GM19239 (cell line): ENCODE measurements at regions not wholly inside any gene's neighbourhood (a gene's known extent, or its start where the extent isn't known, plus 50 kb on each side); places are given as distances from the start of the nearest gene placed in this dataset.
A peak's percentile ranks its signal among the peaks of the same experiment; 100 is the strongest.
"Not testable (repeated sequence)": the region's sequence is repeated elsewhere in the genome, so short reads cannot be mapped to it uniquely, and the experiment has no call there.

Experiments
- DNase-seq: peaks from one replicate; pipeline ENCODE4 v3.0.0; 2011; ENCODE audit warnings: low spot score; ENCODE audit not compliant: insufficient read length
- FAIRE-seq: peaks from 2 replicates; lab custom pipeline; 2011; peaks lifted over from hg19 to GRCh38; lab: Jason Lieb, UNC

GRCh38 chr4:138602664-138603063 lies 360.5 kb upstream of the SLC7A11 start:
- DNase-seq (no peak), FAIRE-seq (no peak)

DNA sequence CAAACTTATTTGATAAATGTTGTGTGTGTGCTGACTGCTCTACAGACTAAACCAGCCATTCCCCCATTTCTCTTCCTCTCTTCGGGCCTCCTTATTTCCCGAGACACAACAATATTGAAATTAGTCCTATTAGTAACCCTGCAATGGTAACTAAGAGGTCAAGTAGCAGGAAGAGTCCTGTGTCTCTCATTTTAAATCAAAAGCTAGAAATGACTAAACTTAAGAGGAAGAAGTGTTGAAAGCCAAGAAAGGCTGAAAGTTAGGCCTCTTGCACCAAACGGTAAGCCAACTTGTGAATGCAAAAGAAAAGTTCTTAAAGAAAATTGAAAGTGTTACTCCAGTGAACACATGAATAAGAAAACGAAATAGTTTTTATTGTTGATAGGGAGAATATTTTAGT lies 357.8 kb upstream of the SLC7A11 start:
- no peak for FAIRE-seq
- no peak for DNase-seq

- peak; percentile 52 for FAIRE-seq
- DNase-seq: no peak
Measured at GRCh38 chr4:138598226-138598625, 356.1 kb upstream of the SLC7A11 start.

- FAIRE-seq: no peak
Measured at GRCh38 chr4:138596896-138597295, 354.7 kb upstream of the SLC7A11 start.

DNA sequence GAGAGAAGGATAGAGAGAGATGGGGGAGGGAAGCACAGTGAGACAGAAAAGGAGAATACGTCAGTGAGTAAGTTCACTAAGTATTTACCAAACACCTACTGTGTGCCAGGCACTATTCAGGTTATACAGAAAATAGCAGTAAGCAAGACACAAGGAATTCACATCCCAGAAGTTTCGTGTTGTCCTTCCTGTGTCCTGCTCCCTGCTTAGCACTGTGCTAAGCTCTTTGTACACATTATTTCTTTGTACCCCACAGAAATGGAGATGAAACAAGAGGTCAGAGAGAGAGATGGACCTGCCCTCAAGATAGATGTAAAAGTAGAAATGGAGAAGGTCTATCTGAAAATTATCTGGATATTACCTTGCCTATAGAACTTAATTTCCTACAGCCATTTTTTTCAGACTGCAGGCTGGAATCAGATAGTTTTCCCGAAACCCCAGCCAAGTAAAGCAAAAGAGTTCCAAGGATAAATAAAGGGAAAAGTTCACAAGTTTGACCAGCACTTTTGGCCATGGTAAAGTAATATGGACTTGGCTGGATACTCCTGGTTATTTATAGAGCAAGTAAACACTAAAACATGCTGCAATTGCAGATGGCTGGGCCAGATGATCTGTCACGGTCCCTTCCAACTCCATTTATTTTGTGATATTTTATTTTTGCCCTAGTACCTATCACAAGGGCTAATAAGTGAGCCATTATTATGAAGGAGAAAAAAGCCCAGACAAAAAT lies 353.7 kb upstream of the SLC7A11 start:
- FAIRE-seq (no peak), DNase-seq (no peak)

More at GRCh38 chr4:138596896-138597295, 354.7 kb upstream of the SLC7A11 start:
- no peak for DNase-seq

DNA sequence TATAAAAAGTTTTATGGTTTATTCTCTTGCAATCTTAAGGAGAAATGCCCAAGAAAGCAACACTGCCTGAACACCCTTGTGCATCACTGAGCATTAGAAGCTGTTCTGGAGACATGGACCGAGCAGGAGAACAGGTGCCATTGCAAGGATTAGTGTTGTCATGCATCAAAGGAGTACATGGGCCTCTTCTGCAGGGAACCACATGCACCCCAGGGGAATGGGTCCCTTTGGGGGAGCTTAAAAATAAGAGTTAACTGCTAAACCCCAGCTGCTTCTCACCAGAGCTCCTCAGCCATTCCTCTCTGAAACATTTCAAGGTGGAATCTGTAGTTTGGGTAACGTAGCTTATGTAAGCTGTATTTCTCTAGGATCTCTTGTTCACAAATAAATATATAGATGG lies 353.0 kb upstream of the SLC7A11 start:
- no peak for FAIRE-seq

GRCh38 chr4:138592796-138593195 lies 350.6 kb upstream of the SLC7A11 start:
- DNase-seq (no peak), FAIRE-seq (no peak)

More for the DNA sequence above, 353.0 kb upstream of the SLC7A11 start:
- no peak for DNase-seq

- DNase-seq (no peak), FAIRE-seq (no peak)
Measured at GRCh38 chr4:138591808-138592207, 349.7 kb upstream of the SLC7A11 start.

DNA sequence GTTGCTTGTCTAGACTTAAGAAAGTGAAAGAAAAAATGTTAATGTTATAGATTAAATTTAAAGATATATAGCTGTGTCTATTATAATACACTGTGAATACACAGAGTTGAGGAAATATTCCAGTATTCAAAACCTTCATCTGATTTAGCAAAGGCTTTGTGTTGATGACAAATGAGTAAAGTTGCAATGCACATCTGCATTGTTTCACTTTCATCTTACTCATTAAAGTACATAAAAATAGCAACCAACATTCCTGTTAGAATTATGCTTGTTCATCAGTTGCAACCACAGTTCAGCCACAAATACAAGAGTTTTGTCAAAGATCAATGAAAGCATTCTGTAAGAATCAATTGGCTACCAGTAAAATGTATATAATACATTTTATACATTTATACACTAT lies 346.4 kb upstream of the SLC7A11 start:
- FAIRE-seq (no peak), DNase-seq (no peak)

DNA sequence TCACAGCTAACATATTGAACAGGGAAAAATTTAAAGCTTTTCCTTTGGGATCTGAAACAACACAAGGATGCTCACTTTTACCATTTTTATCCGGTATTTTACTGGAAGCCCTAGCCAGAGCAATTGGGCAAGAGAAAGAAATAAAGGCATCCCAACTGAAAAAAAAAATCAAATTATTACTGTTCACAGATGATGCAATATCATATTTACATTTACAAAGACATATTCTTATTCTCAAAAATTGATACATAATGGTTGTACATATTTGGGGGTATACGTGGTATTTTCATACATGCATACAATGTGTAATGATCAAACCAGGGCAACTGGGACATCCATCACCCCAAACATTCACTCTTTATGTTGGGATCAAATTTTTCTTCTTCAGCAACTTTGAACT lies 337.0 kb upstream of the SLC7A11 start:
- no peak for DNase-seq
- FAIRE-seq: no peak

DNA sequence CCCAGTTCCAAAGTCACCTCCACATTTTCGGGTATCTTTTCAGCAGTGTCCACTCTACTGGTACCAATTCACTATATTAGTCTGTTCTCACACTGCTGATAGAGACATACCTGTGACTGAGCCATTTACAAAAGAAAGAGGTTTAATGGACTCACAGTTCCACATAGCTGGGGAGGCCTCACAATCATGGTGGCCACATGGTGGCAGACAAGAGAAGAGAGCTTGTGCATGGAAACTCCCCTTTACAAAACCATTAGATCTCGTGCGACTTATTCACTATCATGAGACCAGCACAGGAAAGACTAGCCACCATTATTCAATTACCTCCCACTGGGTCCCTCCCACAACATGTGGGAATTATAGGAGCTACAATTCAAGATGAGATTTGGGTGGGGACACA lies 335.7 kb upstream of the SLC7A11 start:
- FAIRE-seq, DNase-seq: not testable (repeated sequence)

DNA sequence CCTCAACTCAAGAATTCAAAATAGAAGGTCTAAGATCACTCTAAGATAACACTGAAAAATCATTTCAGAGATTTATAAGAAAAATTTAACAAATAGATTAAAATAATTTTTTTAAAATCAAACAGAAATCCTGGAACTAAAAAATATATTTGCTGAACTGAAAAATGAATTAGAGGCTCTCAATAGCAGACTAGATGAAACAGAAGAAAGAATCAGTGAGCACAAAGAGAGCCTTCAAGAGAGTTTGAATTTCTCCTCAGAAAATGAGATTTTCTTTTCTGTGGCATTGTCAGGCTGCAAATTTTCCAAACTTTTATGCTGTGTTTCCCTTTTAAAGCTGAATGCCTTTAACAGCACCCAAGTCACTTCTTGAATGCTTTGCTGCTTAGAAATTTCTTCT lies 335.0 kb upstream of the SLC7A11 start:
- FAIRE-seq: no peak
- DNase-seq: no peak

DNA sequence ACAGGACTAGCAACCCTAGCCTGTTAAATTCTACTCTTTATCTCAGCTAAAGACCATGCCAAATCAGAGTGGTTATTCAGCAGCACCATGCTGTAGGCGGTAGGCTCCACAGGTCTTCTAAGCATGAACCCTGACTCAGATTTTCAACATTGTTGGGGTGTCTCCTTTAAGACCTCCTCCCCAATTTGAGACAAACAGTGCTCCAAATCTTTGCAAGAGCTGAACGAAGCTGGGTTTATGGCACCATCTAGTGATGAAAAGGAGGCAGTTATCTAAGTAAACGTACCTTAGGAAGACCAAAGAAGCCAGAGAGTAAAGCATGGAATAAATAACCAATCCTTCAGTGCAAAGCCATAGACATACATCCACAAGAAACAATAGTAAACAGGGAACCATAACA lies 334.5 kb upstream of the SLC7A11 start:
- no peak for DNase-seq
- peak; percentile 23 for FAIRE-seq

GRCh38 chr4:138573246-138573645 lies 331.1 kb upstream of the SLC7A11 start:
- DNase-seq: no peak
- FAIRE-seq: no peak

GRCh38 chr4:138572007-138572406 lies 329.9 kb upstream of the SLC7A11 start:
- DNase-seq: no peak
- FAIRE-seq: no peak

- DNase-seq: no peak
- no peak for FAIRE-seq
Measured at GRCh38 chr4:138567696-138568095, 325.5 kb upstream of the SLC7A11 start.

- FAIRE-seq (no peak), DNase-seq (no peak)
Measured at GRCh38 chr4:138565576-138565975, 323.4 kb upstream of the SLC7A11 start.

- no peak for DNase-seq
- no peak for FAIRE-seq
Measured at GRCh38 chr4:138562544-138562991, 320.4 kb upstream of the SLC7A11 start.

- FAIRE-seq (no peak), DNase-seq (no peak)
Measured at GRCh38 chr4:138561906-138562305, 319.8 kb upstream of the SLC7A11 start.

DNA sequence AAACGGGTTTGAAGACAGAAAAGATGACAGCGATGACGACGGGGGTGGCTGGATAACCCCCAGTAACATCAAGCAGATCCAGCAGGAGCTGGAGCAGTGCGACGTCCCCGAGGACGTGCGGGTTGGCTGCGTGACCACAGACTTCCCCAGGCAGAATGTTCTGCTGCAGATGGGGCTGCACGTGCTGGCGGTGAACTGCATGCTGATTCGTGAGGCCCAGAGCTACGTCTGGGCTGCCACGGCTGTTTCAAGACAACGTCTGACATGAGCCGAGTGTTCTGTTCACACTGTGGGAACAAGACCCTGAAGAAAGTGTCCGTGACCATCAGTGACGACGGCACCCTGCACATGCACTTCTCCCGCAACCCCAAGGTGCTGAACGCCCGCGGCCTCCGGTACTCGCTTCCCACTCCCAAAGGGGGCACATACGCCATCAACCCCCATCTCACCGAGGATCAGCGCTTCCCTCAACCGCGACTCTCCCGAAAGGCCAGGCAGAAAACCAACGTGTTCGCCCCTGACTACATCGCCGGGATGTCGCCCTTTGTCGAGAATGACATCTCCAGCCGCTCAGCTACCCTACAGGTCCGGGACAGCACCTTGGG lies 319.2 kb upstream of the SLC7A11 start:
- DNase-seq (no peak), FAIRE-seq (no peak)

GRCh38 chr4:138560448-138560847 lies 318.3 kb upstream of the SLC7A11 start:
- DNase-seq: no peak
- no peak for FAIRE-seq

DNA sequence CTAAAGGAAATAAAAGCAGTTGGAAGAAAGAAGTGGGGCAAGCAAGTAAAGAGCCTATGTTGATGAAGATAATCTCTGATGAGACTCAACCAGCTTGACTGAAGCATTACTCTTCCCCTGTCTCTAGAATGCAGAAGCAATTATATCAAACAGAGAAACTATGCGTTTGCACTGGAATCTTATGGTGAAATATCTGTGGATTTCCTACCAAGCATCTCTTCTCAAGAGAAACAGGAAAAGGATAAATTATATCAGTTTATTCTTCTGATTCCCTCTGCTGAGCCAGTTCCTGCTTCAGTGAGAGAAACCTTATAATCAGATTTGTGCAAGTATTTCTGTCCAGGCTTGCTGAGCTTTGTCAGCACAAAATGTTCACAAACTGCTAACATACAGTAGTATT lies 316.7 kb upstream of the SLC7A11 start:
- DNase-seq (no peak), FAIRE-seq (no peak)
